Calu3 (cell line): ENCODE measurements at regions not wholly inside any gene's neighbourhood (a gene's known extent, or its start where the extent isn't known, plus 50 kb on each side); places are given as distances from the start of the nearest gene placed in this dataset.
"Not testable (repeated sequence)": the region's sequence is repeated elsewhere in the genome, so short reads cannot be mapped to it uniquely, and the experiment has no call there.

Experiments used
- BruUV-seq: library from RNA; stranded (reverse); fragments of 400-500 nt; replicated peaks from 2 replicates; lab custom pipeline; 2021; lab: Mats Ljungman, UMichigan
- CTCF ChIA-PET: fragments of 300-600 bp; sonication (Branson Sonifier 250); formaldehyde crosslinking; loops from one replicate; lab custom pipeline; 2022; ENCODE audit warnings: antibody characterized with exemption; lab: Charles Lee
- DNase-seq: peaks from one replicate; pipeline ENCODE4 v3.0.0; 2022
- H3K27ac Mint-ChIP-seq: one replicate; pipeline ENCODE4 v1.8.0; 2022; ENCODE audit warnings: mixed read lengths; ENCODE audit not compliant: unreplicated experiment
- H3K27me3 Mint-ChIP-seq: one replicate; pipeline ENCODE4 v1.8.0; 2022; ENCODE audit warnings: mixed read lengths; ENCODE audit not compliant: unreplicated experiment
- H3K36me3 Mint-ChIP-seq: one replicate; pipeline ENCODE4 v1.8.0; 2022; ENCODE audit warnings: mild to moderate bottlenecking, moderate library complexity, mixed read lengths; ENCODE audit not compliant: insufficient read depth, unreplicated experiment
- H3K4me1 Mint-ChIP-seq: one replicate; pipeline ENCODE4 v1.8.0; 2022; ENCODE audit warnings: mild to moderate bottlenecking, low read depth, mixed read lengths; ENCODE audit not compliant: unreplicated experiment
- H3K4me3 Mint-ChIP-seq: one replicate; pipeline ENCODE4 v1.8.0; 2022; ENCODE audit warnings: mild to moderate bottlenecking, low read depth, moderate library complexity, mixed read lengths; ENCODE audit not compliant: unreplicated experiment
- H3K9me3 Mint-ChIP-seq: one replicate; pipeline ENCODE4 v1.8.0; 2022; ENCODE audit warnings: low read depth, mixed read lengths; ENCODE audit not compliant: unreplicated experiment
- CTCF ChIP-seq: fragments of 200-600 bp; IDR thresholded peaks from one replicate; pipeline ENCODE4 v1.8.0; 2022; ENCODE audit warnings: antibody characterized with exemption; ENCODE audit not compliant: unreplicated experiment
- intact Hi-C: fragments of 100-400 bp; cut with micrococcal nuclease; formaldehyde crosslinking; loops from one replicate; pipeline ENCODE4 v1.10.0; 2022; ENCODE audit not compliant: unreplicated experiment

GRCh38 chr3:64783200-64783599, 95.4 kb upstream of the ADAMTS9 start:
- intact Hi-C loops, result no loop called here
- H3K9me3 Mint-ChIP-seq, result peaks cover 12% of the 10 kb centered on the region
- no peak for TF ChIP-seq CTCF
- no peak for DNase-seq
- H3K27me3 Mint-ChIP-seq, result no peaks in the 10 kb centered on the region
- no peaks in the 10 kb centered on the region for H3K4me1 Mint-ChIP-seq
- H3K27ac Mint-ChIP-seq, result no peak overlapping the region
- BruUV-seq, result no TSS peak
- no peaks in the 10 kb centered on the region for H3K36me3 Mint-ChIP-seq
- no peak overlapping the region for H3K4me3 Mint-ChIP-seq
- CTCF ChIA-PET, result no interaction called here

GRCh38 chr3:64780923-64781322, 93.1 kb upstream of the ADAMTS9 start:
- H3K4me1 Mint-ChIP-seq, H3K27ac Mint-ChIP-seq, CTCF ChIA-PET, DNase-seq, intact Hi-C loops, BruUV-seq, H3K27me3 Mint-ChIP-seq, H3K36me3 Mint-ChIP-seq, H3K4me3 Mint-ChIP-seq: not testable (repeated sequence)
- peaks cover 16% of the 10 kb centered on the region for H3K9me3 Mint-ChIP-seq

GRCh38 chr3:64773137-64773536, 85.3 kb upstream of the ADAMTS9 start:
- Mint-ChIP-seq H3K27ac (no peak overlapping the region), H3K9me3 (peaks cover 6% of the 10 kb centered on the region), H3K4me3 (no peak overlapping the region), H3K4me1 (no peaks in the 10 kb centered on the region), H3K36me3 (no peaks in the 10 kb centered on the region), H3K27me3 (no peaks in the 10 kb centered on the region)
- no peak for TF ChIP-seq CTCF
- CTCF ChIA-PET, result no interaction called here
- DNase-seq, result no peak
- intact Hi-C loops, result no loop called here
- BruUV-seq, result no TSS peak

- Mint-ChIP-seq H3K4me3 (no peak overlapping the region), H3K36me3 (no peaks in the 10 kb centered on the region), H3K9me3 (no peaks in the 10 kb centered on the region), H3K27ac (no peak overlapping the region), H3K27me3 (no peaks in the 10 kb centered on the region), H3K4me1 (no peaks in the 10 kb centered on the region)
- no peak for DNase-seq
- BruUV-seq, result no TSS peak
- TF ChIP-seq CTCF, result no peak
- intact Hi-C loops, result no loop called here
- CTCF ChIA-PET, result no interaction called here
These were observed 78.6 kb upstream of the ADAMTS9 start for GRCh38 chr3:64766440-64766839.

GRCh38 chr3:64765947-64766346, 78.1 kb upstream of the ADAMTS9 start:
- Mint-ChIP-seq H3K4me3 (no peak overlapping the region), H3K36me3 (no peaks in the 10 kb centered on the region), H3K27me3 (no peaks in the 10 kb centered on the region), H3K27ac (no peak overlapping the region), H3K4me1 (no peaks in the 10 kb centered on the region), H3K9me3 (no peaks in the 10 kb centered on the region)
- no peak for DNase-seq
- BruUV-seq, result no TSS peak
- TF ChIP-seq CTCF, result no peak
- CTCF ChIA-PET, result no interaction called here
- intact Hi-C loops, result no loop called here
